Kidney capillary endothelial cell (primary cell): ENCODE measurements at regions not wholly inside any gene's neighbourhood (a gene's known extent, or its start where the extent isn't known, plus 50 kb on each side); places are given as distances from the start of the nearest gene placed in this dataset.

Source experiments
- DNase-seq: peaks from one replicate; pipeline ENCODE4 v3.0.0-alpha.2; 2018; ENCODE audit warnings: low spot score

DNA sequence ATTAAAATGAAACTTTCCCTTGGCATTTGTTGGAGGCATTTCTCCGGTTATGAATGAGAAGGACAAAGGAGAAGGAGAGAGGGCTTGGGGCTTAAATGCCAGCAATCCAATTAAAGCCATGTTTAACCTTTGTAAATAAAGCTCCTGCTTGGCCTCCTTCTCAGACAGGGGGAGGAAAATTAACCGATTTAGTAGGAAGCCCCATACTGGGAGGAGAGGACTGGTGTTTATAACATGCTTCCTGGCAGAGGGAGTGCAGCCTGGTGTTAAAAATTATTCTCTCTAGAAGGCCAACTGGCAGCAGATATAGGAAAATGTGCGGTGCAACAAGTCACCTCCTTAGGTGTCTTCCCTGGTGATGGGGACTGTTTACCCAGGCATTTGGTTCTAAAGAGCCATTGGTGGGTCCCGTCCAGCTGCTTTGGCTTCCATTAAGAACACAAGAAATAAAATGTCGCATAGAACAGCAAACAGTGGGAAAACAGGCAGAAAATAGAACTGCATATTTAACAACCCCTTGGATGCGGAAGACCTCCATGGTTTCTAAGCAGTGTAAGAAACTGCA, 846.5 kb downstream of the TYW1 start:
- no peak for DNase-seq

DNA sequence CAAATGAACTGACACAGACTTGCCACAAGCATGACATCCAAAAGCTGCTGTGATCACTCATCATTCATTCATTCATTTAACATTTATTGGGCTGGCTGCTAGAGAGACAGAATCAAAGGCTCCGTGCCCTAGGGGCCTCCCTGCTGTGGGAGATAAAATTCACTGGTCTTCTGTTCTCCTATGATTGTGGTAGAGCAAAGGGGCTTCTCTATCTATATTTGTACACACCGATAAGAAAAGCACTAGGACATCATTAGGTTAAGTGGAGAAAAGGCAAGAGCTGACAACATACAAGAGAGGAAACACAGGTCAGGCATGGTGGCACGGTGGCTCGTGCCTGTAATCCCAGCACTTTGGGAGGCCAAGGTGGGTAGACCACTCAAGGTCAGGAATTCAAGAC, 847.0 kb downstream of the TYW1 start:
- DNase-seq: no peak

DNA sequence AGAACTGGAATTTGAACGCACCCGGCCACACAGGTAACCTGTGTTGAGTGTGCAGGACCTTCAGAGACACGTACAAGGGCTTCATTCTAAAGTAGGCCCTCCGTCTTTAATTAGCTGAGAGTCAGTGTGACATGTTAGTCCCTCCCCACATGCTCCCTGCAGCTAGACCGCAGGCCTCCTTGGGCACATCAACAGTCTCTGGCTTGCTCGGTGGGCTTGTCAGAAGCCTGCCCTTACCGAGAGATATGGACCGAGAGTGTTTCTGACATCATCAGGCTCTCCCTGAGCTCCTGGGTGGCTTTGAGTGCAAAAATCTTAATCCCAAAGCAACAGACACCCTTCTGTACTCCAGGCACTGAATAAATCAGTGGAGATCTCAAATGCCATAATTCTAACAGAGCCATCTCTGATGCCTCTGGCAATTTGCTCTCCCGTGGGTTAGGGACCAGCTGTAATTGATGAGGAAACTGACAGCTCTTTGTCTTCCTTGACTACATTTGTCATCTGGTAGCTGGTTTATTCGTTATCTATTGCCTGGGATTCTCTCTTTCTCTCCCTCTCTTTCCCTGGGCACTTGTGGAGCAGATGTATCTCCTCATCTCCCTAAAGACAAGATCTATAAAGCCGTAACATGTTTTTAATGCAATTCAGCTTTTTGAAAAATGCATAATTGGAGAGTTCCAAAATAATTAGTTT, 850.6 kb downstream of the TYW1 start:
- no peak for DNase-seq

DNA sequence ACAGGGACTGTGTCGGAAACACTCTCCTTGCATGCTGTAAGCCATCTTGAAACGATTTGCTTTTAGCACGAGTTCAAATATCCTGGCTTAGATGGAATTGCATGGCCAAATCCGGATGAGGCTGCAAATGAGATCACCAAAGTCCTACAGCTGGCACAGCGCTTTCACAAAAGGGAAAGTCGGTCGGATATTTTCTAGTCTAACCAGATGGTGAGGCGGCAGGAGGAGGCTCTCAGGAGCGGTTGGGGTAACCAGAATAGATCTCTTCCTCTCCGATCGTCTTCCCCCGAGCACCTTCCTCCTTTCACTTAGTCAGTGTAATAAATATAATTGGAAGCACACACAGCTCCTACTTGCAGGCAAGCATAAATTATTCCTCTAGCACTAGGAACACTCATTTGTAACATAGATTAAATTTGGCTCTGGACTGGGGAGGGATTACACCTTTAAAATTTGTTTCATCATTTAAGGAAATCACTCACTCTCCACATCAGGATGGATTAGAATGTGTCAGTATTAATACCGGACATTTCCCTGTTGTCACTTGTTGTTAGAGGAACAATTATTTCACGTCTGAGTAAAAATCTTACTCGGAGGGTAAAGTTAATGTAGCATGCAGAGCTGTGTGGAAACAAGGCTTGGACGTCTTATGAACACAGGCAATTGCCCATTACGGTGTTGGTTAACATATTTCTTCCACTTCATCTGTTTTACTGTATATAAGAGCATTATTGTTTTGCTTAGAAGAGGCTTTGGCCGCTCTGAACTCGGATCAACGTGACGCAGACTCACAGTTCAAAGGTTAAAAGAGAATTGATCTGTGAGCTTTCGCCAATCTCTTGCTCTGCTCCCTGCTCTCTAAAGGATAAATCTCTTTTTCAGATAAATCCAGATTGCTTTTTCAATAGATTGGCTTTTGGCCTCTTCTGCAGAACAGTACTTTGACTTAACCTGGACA, 857.9 kb downstream of the TYW1 start:
- no peak for DNase-seq

DNA sequence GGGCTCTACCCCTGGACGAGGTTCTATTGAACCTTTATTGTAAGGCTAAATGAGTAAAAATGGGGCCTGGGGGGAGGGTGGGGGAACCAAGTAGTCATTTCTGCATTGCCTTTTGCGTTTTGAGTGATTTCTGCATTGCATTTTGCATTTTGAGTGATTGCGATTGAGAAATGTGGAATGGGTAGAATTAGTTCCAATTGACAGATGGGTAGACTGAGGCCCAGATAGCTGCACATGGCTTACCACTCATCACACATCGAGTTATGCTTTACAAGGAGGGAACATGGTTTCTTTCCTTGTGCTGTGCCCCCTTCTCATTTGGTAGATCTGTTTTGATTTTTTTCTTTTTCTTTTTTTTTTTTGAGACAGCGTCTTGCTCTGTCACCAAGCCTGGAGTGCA, 858.7 kb downstream of the TYW1 start:
- no peak for DNase-seq

DNA sequence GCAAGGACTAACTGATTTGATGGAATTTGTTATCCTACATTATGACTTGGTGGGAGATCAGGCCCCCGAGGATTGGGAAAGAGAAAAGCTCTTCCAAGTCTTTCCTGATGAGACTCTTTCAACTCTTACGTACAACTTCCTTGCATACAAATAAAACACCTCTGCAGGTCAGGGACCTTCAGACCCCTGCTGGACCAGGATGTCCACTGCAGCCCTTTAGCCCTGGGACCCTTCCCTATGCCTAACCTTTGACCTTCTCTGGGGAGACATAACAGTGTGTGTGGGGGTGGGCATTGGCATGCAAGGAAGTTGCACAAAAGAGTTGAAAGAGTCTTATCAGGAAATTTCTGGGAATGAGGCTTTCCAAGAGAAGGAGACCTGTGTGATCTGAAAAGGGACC, 859.4 kb downstream of the TYW1 start:
- no peak for DNase-seq

DNA sequence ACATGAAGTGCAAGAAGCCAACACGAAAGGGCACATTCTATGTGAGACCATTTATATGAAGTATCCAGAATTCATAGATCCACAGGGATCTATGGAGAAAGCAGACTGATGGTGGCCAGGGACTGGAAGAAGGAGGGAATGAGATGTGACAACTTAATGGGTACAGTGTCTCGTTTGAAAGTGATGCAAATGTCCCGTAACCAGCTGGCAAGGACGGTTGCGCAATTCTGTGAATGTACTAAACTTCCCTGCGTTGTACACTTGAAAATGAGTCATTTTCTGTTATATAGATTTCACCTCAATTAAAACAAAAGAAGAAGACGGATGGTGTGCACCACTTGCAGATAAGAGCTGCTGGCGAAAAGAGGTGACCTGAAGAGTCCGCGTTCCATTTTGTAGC, 861.1 kb downstream of the TYW1 start:
- no peak for DNase-seq

DNA sequence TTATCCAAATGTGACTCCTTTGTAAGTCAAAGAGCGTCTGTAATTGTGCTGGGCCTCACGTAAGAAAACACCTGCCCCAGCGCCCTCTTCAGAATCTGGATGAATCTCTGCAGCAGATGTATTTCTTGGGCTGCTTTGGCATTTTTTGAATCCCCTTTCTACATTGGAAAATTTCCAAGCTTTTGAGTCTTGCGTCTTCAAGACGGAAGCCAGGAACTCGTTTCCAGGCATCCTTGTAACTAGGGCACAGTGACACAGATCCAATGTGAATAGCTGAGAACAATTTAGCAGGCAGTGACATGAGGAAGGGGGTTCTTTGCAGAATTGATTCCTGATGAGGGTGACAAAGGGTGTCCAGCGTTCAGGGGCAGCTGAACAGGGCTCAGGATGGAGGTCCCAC, 862.3 kb downstream of the TYW1 start:
- DNase-seq: no peak

DNA sequence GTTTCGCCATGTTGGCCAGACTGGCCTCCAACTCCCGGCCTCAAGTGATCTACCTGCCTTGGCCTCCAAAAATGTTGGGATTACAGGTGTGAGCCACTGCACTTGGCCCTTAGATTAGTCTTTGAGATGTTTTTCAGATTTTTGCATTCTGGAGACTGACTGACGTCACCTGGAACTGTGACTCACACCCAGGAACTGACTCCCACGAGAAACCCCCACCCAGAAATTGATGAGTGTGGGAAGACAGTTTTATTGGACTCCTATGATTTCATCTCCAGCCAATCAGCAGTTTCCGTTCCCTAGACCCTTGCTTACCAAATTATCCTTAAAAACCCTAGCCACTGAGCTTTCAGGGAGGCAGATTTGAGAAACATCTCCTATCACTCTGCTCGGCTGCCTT, 867.3 kb downstream of the TYW1 start:
- DNase-seq: no peak

DNA sequence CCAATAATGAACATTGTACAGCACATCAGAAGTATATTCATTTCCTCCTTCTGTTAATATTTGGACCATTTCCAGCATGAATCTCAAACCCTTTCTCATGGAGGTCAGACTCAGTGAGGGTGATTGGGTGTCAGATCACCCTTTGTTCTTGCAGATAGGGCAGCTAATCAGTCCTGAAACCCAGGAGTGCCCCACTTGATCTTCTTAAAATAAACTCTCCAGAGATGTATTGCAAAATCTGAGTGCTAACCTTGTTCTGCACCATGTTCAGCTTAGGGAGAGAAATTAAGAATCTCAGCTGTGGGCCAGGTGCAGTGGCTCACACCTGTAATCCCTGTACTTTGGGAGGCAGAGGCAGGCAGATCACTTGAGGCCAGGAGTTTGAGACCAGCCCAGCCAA, 869.4 kb downstream of the TYW1 start:
- no peak for DNase-seq

DNA sequence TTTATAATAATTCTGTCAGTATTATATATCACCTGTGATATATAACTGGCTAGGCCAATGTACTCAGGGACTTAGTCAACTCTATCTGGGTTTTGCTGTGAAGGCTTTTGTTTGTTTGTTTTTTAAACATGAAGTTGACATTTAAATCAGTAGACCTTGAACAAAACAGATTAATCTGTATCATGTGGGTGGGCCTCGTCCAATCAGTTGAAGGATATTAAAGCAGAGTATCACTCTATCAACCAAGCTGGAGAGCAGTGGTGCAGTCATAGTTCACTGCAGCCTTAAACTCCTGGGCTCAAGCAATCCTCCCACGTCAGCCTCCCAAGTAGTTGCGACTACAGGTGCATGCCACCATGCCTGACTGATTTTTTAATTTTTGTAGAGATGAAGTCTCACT, 870.2 kb downstream of the TYW1 start:
- no peak for DNase-seq

DNA sequence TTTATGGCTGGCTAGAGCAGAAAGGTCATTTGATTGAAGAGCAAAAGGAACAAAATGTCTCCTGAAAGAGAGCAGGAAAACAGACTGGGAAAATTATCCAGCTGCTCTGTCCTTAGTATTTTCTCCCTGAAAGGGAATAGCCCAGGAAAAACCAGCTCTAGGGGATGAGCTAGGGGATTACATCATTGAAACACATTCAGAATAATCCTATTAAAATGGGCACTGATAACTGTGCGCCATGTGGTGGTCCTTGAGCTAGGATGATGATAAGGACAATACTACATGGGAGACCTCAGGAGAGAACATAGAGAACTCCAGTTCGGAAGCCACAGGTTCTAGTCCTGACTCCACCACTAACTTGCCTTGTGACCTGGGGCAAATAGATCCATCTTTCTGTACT, 873.8 kb downstream of the TYW1 start:
- no peak for DNase-seq

DNA sequence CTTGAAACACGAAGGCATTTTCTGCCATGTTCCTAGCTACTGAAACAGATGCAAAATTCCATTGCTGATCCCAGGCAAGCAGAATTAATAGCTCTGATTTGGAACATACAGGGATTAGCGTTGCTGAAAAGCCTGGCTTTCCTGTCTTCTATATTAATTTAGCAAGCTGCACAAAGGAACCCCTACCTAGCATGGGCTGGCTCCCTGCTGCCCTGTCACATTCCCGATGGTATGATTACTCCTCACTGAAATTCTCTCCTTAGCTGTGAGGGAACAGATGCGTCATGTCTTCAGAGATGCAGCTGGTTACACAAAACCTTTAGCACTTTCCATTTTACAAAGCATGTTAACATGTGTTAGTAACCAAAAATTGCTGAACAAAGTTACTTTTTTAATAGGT, 878.9 kb downstream of the TYW1 start:
- no peak for DNase-seq

DNA sequence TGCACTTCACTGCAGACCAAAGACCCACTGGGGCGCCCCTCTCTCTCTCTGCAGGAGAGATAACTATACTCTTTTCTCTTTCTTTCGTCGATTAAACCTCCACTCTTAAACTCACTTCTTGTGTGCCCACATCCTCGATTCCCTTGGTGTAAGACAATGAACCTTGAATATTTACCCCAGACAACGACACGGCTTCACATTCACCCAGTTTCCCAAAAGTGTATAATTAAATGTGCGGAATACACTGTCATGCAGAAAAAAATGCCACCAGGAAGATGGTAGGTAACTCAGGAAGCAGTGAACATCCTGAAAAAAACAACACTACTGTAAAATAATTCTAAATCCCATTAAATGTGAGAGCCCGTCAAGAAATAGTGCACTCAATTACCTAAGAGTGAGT, 882.2 kb downstream of the TYW1 start:
- no peak for DNase-seq

DNA sequence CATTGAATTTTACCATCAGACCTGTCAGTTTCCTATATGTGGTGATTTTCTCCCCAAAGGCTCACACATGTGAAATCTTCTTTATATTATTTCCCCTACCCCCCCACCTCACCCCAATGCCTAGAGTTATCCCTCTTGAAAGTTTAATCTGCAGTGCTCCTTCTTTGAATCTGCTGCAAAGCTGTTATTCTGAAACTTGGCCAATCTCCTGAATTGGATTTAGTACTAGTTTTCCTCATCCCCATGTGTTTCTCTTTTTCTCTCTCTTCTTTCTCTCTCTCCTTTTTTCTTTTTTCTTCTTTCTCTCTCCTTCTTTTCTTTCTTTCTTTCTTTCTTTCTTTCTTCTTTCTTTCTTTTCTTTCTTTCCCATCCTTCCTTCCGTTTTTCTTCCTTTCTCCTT, 886.2 kb downstream of the TYW1 start:
- DNase-seq: no peak

DNA sequence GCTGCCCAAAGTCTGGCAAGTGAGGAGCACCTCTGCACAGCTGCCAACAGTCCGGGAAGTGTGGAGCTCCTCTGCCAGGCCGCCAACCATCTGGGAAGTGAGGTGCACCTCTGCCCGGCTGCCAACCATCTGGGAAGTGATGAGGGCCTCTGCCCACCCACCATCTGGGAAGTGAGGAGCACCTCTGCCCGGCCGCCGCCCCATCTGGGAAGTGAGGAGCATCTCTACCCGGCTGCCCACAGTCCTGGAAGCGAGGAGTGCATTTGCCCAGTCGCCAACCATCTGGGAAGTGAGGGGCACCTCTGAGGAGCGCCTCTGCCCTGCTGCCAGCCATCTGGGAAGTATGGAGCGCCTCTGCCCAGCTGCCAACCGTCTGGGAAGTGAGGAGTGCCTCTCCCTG, 893.7 kb downstream of the TYW1 start:
- DNase-seq: no peak

DNA sequence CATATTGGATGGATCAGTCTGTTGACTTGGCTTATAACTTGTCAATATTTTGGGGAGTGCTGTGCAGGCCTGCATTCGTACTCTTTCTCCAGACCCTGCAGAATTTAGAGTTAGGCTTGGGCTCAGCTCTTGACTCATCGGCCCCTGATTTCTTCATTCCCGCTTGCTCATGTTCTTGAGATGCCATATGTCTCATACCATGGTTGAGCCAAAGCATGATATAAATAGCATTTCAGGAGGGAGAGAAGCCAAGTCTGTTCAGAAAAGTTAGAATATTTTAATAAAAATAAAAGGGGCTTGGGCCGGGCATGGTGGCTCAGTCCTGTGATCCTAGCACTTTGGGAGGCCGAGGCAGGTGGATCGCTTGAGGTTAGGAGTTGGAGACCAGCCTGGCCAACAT, 898.1 kb downstream of the TYW1 start:
- DNase-seq: no peak

DNA sequence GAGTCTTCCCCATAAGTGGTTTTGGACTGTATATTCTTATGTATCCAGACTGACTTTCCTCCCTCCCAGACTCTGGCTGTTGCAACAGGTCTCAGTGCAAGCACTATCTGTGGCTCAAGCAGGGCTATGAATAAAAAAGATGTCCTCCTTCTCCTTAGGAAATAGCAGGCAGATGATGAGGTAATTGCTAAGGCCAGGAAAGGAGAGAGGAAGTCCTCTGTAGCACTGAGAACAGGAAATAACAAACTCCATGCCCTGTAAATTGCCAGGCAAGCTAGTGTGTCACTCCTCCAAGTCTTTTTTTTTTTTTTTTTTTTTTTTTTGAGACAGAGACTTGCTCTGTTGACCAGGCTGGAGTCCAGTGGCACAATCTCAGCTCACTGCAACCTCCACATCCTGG, 900.1 kb downstream of the TYW1 start:
- DNase-seq: peak; percentile 15

DNA sequence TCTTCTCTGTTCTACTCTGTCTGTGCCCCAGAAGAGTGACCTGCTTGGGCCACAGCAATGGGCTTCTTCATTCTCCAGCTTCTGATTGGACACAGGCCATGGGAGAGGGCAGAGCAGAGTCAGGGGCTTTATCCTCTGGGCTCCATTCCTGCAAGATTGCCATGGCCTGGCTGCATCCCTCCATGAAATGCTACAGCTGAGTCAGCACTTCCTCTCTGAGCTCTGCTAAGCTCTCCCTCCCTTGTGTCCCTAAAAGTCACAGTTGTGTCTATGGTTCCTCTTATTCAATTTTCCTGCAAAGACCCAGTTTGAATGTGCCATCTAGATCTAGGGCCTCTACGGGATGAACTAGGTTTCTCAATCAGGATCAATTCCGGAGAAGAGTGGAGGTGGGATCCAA, 903.8 kb downstream of the TYW1 start:
- DNase-seq: no peak

DNA sequence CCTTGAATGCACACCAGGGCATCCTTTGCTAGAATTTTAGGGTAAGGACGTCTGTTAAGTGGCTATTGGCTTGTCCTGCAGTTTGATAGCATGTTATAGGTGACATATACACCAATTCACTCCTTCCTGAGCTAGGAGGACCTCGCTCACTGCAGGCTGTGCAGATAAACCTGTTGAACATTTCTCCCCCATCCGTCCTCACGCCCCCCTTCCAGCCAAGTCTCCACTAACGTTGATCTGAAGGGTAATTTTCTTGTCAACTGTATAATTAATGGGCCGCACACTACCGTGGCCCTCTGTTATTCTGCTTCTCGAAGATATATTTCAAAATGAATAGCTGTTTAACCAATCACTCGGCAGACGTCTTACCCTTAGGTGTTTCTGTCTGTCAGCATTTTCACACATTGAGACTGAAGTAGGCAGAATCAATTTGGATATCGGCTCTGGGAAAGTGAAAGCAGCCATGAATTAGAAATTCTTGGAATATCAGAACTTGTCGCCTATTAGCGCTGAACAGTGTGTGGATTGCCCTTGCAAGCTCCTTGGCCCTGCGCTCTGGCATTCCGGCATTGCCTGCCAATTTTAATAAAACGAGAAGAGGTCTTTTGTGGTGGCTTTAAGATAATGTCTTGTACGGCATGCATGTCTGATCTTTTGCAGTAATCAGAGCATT, 905.3 kb downstream of the TYW1 start:
- DNase-seq: no peak

DNA sequence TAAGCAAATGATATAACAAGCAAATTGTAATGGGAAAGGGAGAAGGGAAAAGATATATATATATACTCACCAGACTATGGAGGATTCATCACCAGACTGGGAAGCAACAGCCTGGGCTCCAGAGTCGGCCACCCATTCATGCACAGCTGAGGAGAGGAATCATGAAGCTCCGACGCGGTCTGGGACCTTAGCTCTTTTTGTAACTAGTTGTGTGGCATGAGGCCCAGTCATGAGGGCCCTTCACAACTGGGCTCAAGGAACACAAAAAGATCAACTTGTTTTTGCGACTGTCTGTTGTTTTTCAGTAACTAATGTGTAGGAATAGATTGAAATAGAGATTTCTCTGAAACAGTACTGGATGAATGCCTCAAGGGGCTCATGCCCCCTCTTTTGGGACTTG, 911.2 kb downstream of the TYW1 start:
- no peak for DNase-seq

DNA sequence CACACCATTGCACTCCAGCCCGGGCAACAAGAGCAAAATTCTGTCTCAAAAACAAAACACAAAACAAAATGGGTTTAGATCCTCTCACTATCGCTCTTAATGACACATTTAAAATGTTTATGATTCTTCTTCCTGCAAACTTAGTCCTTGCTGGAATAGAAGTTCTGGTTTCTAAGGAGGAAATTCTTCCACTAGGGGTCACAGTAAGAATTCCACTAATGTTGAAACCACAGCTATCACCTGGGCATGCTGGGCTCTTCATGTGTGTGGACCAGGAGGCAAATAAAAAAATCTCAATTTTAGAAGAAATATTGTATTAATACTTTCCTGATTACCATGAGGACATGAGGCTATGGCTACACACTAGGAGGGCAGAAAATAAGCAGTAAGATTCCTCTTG, 915.8 kb downstream of the TYW1 start:
- no peak for DNase-seq

DNA sequence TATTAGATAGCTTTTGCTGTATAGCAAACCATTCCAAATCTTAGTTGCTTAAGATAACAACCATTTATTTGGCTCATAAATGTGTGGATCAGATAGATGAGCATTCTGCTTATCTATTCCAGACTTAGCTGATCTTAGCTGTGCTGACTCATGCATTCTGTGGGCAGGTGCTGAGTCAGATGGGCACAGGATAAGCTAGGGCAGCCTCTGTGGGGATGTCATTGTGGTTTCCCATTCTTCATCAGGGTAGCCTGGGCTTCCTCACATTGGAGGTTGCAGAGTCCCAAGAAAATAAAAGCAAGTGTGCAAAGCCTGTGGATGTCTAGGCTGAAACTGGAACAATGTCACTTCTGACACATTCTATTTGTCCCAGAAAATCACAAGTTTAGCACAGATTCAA, 917.0 kb downstream of the TYW1 start:
- no peak for DNase-seq
